ENCODE measurements at regions not wholly inside any gene's neighbourhood (a gene's known extent, or its start where the extent isn't known, plus 50 kb on each side); places are given as distances from the start of the nearest gene placed in this dataset.

DNA sequence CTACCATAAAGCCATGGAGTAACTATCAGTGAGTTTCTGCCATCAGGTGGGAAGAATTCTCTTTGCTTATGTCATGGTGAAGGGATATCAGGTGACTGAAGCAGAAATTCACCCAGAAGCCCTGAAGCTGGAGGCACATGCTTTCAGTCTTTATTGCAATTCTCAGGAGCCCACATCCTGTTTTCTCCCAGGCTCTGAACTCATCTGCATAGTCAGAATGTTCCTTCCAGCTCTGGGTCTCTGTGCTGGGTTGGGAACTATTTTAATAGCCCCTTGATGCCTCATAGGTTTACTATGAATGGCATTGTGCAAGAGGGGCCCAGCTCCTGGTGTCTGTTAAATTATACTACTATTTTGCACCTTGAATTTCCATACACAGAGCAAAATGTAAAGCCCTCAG is 198.4 kb upstream of the SOX9 start:
- Histone ChIP-seq H3K4me1 (ENCODE audit: control insufficient read depth in 4 of 4, insufficient read depth in 4 of 4, low read length in 3 of 4) (no peaks in the 10 kb centered on the region), H3K27ac (ENCODE audit: low read depth in 1 of 2, low read length in 2 of 2) (no peak overlapping the region), H3K9ac (ENCODE audit: low read depth in 1 of 2, low read length in 2 of 2) (no peak overlapping the region), H3K36me3 (ENCODE audit: control insufficient read depth in 4 of 4, insufficient read depth in 3 of 4, low read depth in 1 of 4, low read length in 3 of 4) (no peaks in the 10 kb centered on the region), H3K27me3 (ENCODE audit: control insufficient read depth in 4 of 4, insufficient read depth in 4 of 4, low read length in 3 of 4) (peaks cover 0 to 3% (median 0%) of the 10 kb centered on the region in 4 donors), H3K4me3 (ENCODE audit: low read depth in 1 of 3, low read length in 3 of 3) (no peak overlapping the region), H3K9me3 (ENCODE audit: control insufficient read depth in 4 of 4, low read length in 3 of 4) (no peaks in the 10 kb centered on the region)
- DNase-seq (ENCODE audit: low spot score), result no peak
- no peak for TF ChIP-seq RXRA (IDR thresholded peaks at IDR 0.05)
- TF ChIP-seq SP1 (IDR thresholded peaks at IDR 0.05), result no peak
- no peak for TF ChIP-seq HNF4A (conservative IDR thresholded peaks at IDR 0.05)
- TF ChIP-seq, protein P1, sequence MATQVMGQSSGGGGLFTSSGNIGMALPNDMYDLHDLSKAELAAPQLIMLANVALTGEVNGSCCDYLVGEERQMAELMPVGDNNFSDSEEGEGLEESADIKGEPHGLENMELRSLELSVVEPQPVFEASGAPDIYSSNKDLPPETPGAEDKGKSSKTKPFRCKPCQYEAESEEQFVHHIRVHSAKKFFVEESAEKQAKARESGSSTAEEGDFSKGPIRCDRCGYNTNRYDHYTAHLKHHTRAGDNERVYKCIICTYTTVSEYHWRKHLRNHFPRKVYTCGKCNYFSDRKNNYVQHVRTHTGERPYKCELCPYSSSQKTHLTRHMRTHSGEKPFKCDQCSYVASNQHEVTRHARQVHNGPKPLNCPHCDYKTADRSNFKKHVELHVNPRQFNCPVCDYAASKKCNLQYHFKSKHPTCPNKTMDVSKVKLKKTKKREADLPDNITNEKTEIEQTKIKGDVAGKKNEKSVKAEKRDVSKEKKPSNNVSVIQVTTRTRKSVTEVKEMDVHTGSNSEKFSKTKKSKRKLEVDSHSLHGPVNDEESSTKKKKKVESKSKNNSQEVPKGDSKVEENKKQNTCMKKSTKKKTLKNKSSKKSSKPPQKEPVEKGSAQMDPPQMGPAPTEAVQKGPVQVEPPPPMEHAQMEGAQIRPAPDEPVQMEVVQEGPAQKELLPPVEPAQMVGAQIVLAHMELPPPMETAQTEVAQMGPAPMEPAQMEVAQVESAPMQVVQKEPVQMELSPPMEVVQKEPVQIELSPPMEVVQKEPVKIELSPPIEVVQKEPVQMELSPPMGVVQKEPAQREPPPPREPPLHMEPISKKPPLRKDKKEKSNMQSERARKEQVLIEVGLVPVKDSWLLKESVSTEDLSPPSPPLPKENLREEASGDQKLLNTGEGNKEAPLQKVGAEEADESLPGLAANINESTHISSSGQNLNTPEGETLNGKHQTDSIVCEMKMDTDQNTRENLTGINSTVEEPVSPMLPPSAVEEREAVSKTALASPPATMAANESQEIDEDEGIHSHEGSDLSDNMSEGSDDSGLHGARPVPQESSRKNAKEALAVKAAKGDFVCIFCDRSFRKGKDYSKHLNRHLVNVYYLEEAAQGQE (IDR thresholded peaks at IDR 0.05), result no peak
- TF ChIP-seq NR2F2 (IDR thresholded peaks at IDR 0.05), result no peak
- TF ChIP-seq HNF4G (IDR thresholded peaks at IDR 0.05), result no peak
- no peak for TF ChIP-seq GABPA (IDR thresholded peaks at IDR 0.05 in 1 of 2, conservative IDR thresholded peaks at IDR 0.05 in 1 of 2)
- TF ChIP-seq YY1 (IDR thresholded peaks at IDR 0.05), result no peak
- TF ChIP-seq, protein P2, sequence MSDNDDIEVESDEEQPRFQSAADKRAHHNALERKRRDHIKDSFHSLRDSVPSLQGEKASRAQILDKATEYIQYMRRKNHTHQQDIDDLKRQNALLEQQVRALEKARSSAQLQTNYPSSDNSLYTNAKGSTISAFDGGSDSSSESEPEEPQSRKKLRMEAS (IDR thresholded peaks at IDR 0.05), result no peak

DNA sequence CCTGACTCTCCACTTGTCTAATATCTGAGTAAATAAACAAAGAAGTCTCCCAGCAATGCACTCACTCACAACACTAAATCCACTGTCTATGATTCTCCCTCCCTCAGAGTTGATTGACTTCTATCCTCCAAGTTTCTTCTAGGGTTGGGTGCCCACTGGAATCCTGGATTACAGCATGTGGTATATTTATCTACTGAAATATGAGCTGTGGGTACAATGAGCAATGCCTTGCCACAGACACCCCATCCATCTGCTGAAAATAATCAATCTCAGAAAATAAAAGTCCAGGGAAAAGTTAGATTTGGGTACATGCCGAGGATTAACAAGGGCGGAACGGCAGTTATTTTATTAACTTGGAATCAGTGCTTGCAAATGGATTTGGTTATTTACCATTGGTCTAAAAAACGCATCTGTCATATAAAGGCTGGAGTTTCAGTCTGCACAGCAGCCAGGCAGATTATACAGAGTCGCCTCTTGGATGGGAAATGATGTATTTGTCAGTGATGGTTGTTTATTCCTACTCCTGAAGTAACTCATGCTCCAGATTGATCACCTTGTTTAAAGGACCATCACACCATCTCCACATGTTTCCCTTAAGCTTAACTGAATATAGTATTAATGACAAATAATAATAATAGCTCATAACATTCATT is 193.9 kb upstream of the SOX9 start:
- Histone ChIP-seq H3K27ac (ENCODE audit: low read depth in 1 of 2, low read length in 2 of 2) (no peak overlapping the region), H3K9me3 (ENCODE audit: control insufficient read depth in 4 of 4, low read length in 3 of 4) (peaks cover 0 to 2% (median 0%) of the 10 kb centered on the region in 4 donors), H3K4me3 (ENCODE audit: low read depth in 1 of 3, low read length in 3 of 3) (no peak overlapping the region), H3K27me3 (ENCODE audit: control insufficient read depth in 4 of 4, insufficient read depth in 4 of 4, low read length in 3 of 4) (peaks cover 0 to 3% (median 0%) of the 10 kb centered on the region in 4 donors), H3K9ac (ENCODE audit: low read depth in 1 of 2, low read length in 2 of 2) (no peak overlapping the region), H3K36me3 (ENCODE audit: control insufficient read depth in 4 of 4, insufficient read depth in 3 of 4, low read depth in 1 of 4, low read length in 3 of 4) (no peaks in the 10 kb centered on the region), H3K4me1 (ENCODE audit: control insufficient read depth in 4 of 4, insufficient read depth in 4 of 4, low read length in 3 of 4) (no peaks in the 10 kb centered on the region)
- 75% methylated on average over 5 of the region's 5 CpGs for WGBS
- DNase-seq (ENCODE audit: low spot score), result no peak
- TF ChIP-seq, protein P3, sequence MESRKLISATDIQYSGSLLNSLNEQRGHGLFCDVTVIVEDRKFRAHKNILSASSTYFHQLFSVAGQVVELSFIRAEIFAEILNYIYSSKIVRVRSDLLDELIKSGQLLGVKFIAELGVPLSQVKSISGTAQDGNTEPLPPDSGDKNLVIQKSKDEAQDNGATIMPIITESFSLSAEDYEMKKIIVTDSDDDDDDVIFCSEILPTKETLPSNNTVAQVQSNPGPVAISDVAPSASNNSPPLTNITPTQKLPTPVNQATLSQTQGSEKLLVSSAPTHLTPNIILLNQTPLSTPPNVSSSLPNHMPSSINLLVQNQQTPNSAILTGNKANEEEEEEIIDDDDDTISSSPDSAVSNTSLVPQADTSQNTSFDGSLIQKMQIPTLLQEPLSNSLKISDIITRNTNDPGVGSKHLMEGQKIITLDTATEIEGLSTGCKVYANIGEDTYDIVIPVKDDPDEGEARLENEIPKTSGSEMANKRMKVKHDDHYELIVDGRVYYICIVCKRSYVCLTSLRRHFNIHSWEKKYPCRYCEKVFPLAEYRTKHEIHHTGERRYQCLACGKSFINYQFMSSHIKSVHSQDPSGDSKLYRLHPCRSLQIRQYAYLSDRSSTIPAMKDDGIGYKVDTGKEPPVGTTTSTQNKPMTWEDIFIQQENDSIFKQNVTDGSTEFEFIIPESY (IDR thresholded peaks at IDR 0.05), result no peak
- TF ChIP-seq, protein P1 (IDR thresholded peaks at IDR 0.05), result no peak
- TF ChIP-seq, protein P4, sequence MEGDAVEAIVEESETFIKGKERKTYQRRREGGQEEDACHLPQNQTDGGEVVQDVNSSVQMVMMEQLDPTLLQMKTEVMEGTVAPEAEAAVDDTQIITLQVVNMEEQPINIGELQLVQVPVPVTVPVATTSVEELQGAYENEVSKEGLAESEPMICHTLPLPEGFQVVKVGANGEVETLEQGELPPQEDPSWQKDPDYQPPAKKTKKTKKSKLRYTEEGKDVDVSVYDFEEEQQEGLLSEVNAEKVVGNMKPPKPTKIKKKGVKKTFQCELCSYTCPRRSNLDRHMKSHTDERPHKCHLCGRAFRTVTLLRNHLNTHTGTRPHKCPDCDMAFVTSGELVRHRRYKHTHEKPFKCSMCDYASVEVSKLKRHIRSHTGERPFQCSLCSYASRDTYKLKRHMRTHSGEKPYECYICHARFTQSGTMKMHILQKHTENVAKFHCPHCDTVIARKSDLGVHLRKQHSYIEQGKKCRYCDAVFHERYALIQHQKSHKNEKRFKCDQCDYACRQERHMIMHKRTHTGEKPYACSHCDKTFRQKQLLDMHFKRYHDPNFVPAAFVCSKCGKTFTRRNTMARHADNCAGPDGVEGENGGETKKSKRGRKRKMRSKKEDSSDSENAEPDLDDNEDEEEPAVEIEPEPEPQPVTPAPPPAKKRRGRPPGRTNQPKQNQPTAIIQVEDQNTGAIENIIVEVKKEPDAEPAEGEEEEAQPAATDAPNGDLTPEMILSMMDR (IDR thresholded peaks at IDR 0.05; ENCODE audit: low read depth, low read length, missing input control), result no peak
- TF ChIP-seq EGR1 (IDR thresholded peaks at IDR 0.05; ENCODE audit: low read depth in 2 of 2) (no peak), NR2F2 (IDR thresholded peaks at IDR 0.05) (no peak), SP1 (IDR thresholded peaks at IDR 0.05) (no peak), RAD21 (IDR thresholded peaks at IDR 0.05) (no peak), GABPA (IDR thresholded peaks at IDR 0.05 in 1 of 2, conservative IDR thresholded peaks at IDR 0.05 in 1 of 2) (no peak), RXRA (IDR thresholded peaks at IDR 0.05) (no peak)

All from liver (tissue), 8 donors.